Ectodermal cell (in vitro differentiated cells): ENCODE measurements at regions not wholly inside any gene's neighbourhood (a gene's known extent, or its start where the extent isn't known, plus 50 kb on each side); places are given as distances from the start of the nearest gene placed in this dataset.

Experiments used
- H3K27ac ChIP-seq: 2 replicates; pipeline ENCODE4 v1.7.0; 2013; ENCODE audit warnings: mild to moderate bottlenecking, low read depth, low read length; ENCODE audit not compliant: insufficient read depth, poor library complexity, severe bottlenecking
- H3K27me3 ChIP-seq: 2 replicates; pipeline ENCODE4 v1.7.0; 2013; ENCODE audit warnings: mild to moderate bottlenecking, low read length; ENCODE audit not compliant: insufficient read depth, control insufficient read depth, poor library complexity, severe bottlenecking
- H3K36me3 ChIP-seq: one replicate; pipeline ENCODE4 v1.7.0; 2013; ENCODE audit warnings: low read length; ENCODE audit not compliant: control insufficient read depth, insufficient read depth
- H3K4me1 ChIP-seq: one replicate; pipeline ENCODE4 v1.7.0; 2013; ENCODE audit warnings: low read length; ENCODE audit not compliant: control insufficient read depth, insufficient read depth
- H3K4me3 ChIP-seq: 2 replicates; pipeline ENCODE4 v1.7.0; 2013; ENCODE audit warnings: low read depth, low read length, control low read depth; ENCODE audit not compliant: insufficient read depth
- H3K9me3 ChIP-seq: 2 replicates; pipeline ENCODE4 v1.7.0; 2013; ENCODE audit warnings: mild to moderate bottlenecking, low read length, moderate library complexity; ENCODE audit not compliant: control insufficient read depth
- WGBS, 2 experiments: methylation state at CpG; one replicate each; pipeline ENCODE4 v1.1.7; 2013; ENCODE audit warnings: missing lambda C conversion rate in 2 of 2; 5-methylcytosine and 5-hydroxymethylcytosine counted together

GRCh38 chr1:30316056-30316455 lies 407.3 kb downstream of the MATN1 start:
- no peaks in the 10 kb centered on the region for H3K9me3 ChIP-seq
- 90 to 95% methylated on average over 2 of the region's 2 CpGs for WGBS, 2 experiments
- no peaks in the 10 kb centered on the region for H3K27me3 ChIP-seq

GRCh38 chr1:30315185-30315960 lies 408.0 kb downstream of the MATN1 start:
- Histone ChIP-seq H3K27ac (no peak overlapping the region), H3K36me3 (no peaks in the 10 kb centered on the region), H3K9me3 (no peaks in the 10 kb centered on the region), H3K4me3 (no peak overlapping the region), H3K27me3 (no peaks in the 10 kb centered on the region), H3K4me1 (no peaks in the 10 kb centered on the region)
- WGBS, 2 experiments, result 84 to 85% methylated on average over 4 of the region's 4 CpGs

More at GRCh38 chr1:30316056-30316455, 407.3 kb downstream of the MATN1 start:
- H3K27ac ChIP-seq, result no peak overlapping the region
- no peak overlapping the region for H3K4me3 ChIP-seq
- H3K36me3 ChIP-seq, result no peaks in the 10 kb centered on the region
- no peaks in the 10 kb centered on the region for H3K4me1 ChIP-seq

GRCh38 chr1:30314591-30314990 lies 408.8 kb downstream of the MATN1 start:
- H3K9me3 ChIP-seq, result no peaks in the 10 kb centered on the region
- no peak overlapping the region for H3K27ac ChIP-seq
- H3K36me3 ChIP-seq, result no peaks in the 10 kb centered on the region
- no peaks in the 10 kb centered on the region for H3K27me3 ChIP-seq
- 90 to 91% methylated on average over 5 of the region's 5 CpGs for WGBS, 2 experiments
- H3K4me3 ChIP-seq, result no peak overlapping the region
- H3K4me1 ChIP-seq, result no peaks in the 10 kb centered on the region

GRCh38 chr1:30313584-30313983 lies 409.8 kb downstream of the MATN1 start:
- H3K27ac ChIP-seq, result no peak overlapping the region
- no peaks in the 10 kb centered on the region for H3K36me3 ChIP-seq
- no peaks in the 10 kb centered on the region for H3K9me3 ChIP-seq
- H3K4me1 ChIP-seq, result no peaks in the 10 kb centered on the region
- 91 to 92% methylated on average over 5 of the region's 5 CpGs for WGBS, 2 experiments
- no peak overlapping the region for H3K4me3 ChIP-seq
- no peaks in the 10 kb centered on the region for H3K27me3 ChIP-seq

- 89 to 93% methylated on average over 6 of the region's 6 CpGs for WGBS, 2 experiments
- Histone ChIP-seq H3K9me3 (no peaks in the 10 kb centered on the region), H3K4me3 (no peak overlapping the region), H3K4me1 (no peaks in the 10 kb centered on the region), H3K27ac (no peak overlapping the region), H3K27me3 (no peaks in the 10 kb centered on the region), H3K36me3 (no peaks in the 10 kb centered on the region)
These were observed 410.2 kb downstream of the MATN1 start for GRCh38 chr1:30313176-30313575.

- Histone ChIP-seq H3K36me3 (no peaks in the 10 kb centered on the region), H3K4me3 (no peak overlapping the region), H3K27ac (no peak overlapping the region), H3K4me1 (no peaks in the 10 kb centered on the region), H3K9me3 (no peaks in the 10 kb centered on the region), H3K27me3 (no peaks in the 10 kb centered on the region)
- 95 to 96% methylated on average over 7 of the region's 7 CpGs for WGBS, 2 experiments
These were observed 411.2 kb downstream of the MATN1 start for GRCh38 chr1:30312226-30312625.

- Histone ChIP-seq H3K4me1 (no peaks in the 10 kb centered on the region), H3K27me3 (no peaks in the 10 kb centered on the region), H3K27ac (no peak overlapping the region), H3K4me3 (no peak overlapping the region), H3K36me3 (no peaks in the 10 kb centered on the region), H3K9me3 (no peaks in the 10 kb centered on the region)
- 93 to 98% methylated on average over 1 of the region's 1 CpG for WGBS, 2 experiments
These were observed 411.6 kb downstream of the MATN1 start for GRCh38 chr1:30311749-30312148.

GRCh38 chr1:30310966-30311742 lies 412.2 kb downstream of the MATN1 start:
- Histone ChIP-seq H3K9me3 (no peaks in the 10 kb centered on the region), H3K4me3 (no peak overlapping the region)
- 83 to 84% methylated on average over 10 to 11 of the region's 11 CpGs for WGBS, 2 experiments

GRCh38 chr1:30307182-30307581 lies 416.2 kb downstream of the MATN1 start:
- Histone ChIP-seq H3K27me3 (no peaks in the 10 kb centered on the region), H3K27ac (no peak overlapping the region), H3K4me1 (no peaks in the 10 kb centered on the region), H3K4me3 (no peak overlapping the region), H3K36me3 (no peaks in the 10 kb centered on the region), H3K9me3 (no peaks in the 10 kb centered on the region)
- WGBS, 2 experiments, result 95% methylated on average over 5 of the region's 5 CpGs

More at GRCh38 chr1:30310966-30311742, 412.2 kb downstream of the MATN1 start:
- Histone ChIP-seq H3K36me3 (no peaks in the 10 kb centered on the region), H3K27ac (no peak overlapping the region), H3K27me3 (no peaks in the 10 kb centered on the region), H3K4me1 (no peaks in the 10 kb centered on the region)

GRCh38 chr1:30305519-30305918 lies 417.9 kb downstream of the MATN1 start:
- no peaks in the 10 kb centered on the region for H3K4me1 ChIP-seq
- H3K27me3 ChIP-seq, result no peaks in the 10 kb centered on the region
- H3K9me3 ChIP-seq, result no peaks in the 10 kb centered on the region
- no peak overlapping the region for H3K27ac ChIP-seq
- WGBS, 2 experiments, result 89 to 91% methylated on average over 3 of the region's 3 CpGs
- no peak overlapping the region for H3K4me3 ChIP-seq
- no peaks in the 10 kb centered on the region for H3K36me3 ChIP-seq
